ENCODE measurements at regions not wholly inside any gene's neighbourhood (a gene's known extent, or its start where the extent isn't known, plus 50 kb on each side); places are given as distances from the start of the nearest gene placed in this dataset.

DNA sequence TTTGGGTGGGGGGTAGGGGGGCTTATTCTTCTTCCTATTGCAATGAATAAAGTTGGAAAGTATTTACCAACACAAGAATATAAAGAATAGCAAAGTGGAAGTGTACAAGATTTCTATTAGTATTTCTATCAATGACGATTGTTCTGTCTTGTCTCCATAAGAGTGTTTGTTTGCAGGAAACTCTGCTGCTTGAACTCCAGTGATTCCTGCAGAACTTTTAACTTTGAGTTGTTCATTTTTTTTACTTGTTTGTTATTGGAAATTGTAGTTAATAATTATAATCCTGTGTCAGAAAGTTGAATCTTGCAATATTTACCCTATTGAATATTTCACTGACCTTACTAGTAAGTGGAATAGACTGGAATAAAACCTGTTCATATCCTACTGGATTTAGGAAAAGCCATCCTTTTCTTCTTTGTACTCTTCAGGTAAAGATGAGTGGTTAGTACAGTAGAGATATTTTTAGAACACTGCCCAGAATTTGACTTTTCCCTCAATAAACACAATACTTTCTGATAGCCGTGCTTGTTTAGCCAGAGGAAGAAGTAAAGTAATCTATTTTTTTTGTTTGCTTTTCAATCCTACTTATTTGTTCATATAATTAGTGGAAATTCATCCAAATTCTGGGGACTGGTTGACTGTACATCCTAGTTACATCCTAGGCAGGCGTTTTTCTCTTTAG lies 340.4 kb downstream of the TENT4A start:
- TF ChIP-seq EGR1 (IDR thresholded peaks at IDR 0.05) (no peak), TAF1 (IDR thresholded peaks at IDR 0.05; ENCODE audit: low read depth) (no peak), ZBTB7A (IDR thresholded peaks at IDR 0.05; ENCODE audit: low read depth) (no peak), NFIC (IDR thresholded peaks at IDR 0.05) (no peak), FOXM1 (IDR thresholded peaks at IDR 0.05; ENCODE audit: borderline replicate concordance, low read depth) (no peak), EP300 (IDR thresholded peaks at IDR 0.05; ENCODE audit: borderline replicate concordance) (no peak), TEAD4 (IDR thresholded peaks at IDR 0.05) (no peak), CREB1 (IDR thresholded peaks at IDR 0.05; ENCODE audit: low read depth) (no peak), YY1 (IDR thresholded peaks at IDR 0.05; ENCODE audit: low read depth) (no peak), CEBPB (IDR thresholded peaks at IDR 0.05) (no peak), TCF12 (IDR thresholded peaks at IDR 0.05; ENCODE audit: low read depth) (no peak), RAD21 (IDR thresholded peaks at IDR 0.05; ENCODE audit: low read depth) (no peak)
- TF ChIP-seq, protein P1, sequence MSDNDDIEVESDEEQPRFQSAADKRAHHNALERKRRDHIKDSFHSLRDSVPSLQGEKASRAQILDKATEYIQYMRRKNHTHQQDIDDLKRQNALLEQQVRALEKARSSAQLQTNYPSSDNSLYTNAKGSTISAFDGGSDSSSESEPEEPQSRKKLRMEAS (IDR thresholded peaks at IDR 0.05): no peak
- TF ChIP-seq, protein P2, sequence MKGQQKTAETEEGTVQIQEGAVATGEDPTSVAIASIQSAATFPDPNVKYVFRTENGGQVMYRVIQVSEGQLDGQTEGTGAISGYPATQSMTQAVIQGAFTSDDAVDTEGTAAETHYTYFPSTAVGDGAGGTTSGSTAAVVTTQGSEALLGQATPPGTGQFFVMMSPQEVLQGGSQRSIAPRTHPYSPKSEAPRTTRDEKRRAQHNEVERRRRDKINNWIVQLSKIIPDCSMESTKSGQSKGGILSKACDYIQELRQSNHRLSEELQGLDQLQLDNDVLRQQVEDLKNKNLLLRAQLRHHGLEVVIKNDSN (IDR thresholded peaks at IDR 0.05): no peak
- TF ChIP-seq, protein P3, sequence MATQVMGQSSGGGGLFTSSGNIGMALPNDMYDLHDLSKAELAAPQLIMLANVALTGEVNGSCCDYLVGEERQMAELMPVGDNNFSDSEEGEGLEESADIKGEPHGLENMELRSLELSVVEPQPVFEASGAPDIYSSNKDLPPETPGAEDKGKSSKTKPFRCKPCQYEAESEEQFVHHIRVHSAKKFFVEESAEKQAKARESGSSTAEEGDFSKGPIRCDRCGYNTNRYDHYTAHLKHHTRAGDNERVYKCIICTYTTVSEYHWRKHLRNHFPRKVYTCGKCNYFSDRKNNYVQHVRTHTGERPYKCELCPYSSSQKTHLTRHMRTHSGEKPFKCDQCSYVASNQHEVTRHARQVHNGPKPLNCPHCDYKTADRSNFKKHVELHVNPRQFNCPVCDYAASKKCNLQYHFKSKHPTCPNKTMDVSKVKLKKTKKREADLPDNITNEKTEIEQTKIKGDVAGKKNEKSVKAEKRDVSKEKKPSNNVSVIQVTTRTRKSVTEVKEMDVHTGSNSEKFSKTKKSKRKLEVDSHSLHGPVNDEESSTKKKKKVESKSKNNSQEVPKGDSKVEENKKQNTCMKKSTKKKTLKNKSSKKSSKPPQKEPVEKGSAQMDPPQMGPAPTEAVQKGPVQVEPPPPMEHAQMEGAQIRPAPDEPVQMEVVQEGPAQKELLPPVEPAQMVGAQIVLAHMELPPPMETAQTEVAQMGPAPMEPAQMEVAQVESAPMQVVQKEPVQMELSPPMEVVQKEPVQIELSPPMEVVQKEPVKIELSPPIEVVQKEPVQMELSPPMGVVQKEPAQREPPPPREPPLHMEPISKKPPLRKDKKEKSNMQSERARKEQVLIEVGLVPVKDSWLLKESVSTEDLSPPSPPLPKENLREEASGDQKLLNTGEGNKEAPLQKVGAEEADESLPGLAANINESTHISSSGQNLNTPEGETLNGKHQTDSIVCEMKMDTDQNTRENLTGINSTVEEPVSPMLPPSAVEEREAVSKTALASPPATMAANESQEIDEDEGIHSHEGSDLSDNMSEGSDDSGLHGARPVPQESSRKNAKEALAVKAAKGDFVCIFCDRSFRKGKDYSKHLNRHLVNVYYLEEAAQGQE (IDR thresholded peaks at IDR 0.05; ENCODE audit: low read depth): no peak

DNA sequence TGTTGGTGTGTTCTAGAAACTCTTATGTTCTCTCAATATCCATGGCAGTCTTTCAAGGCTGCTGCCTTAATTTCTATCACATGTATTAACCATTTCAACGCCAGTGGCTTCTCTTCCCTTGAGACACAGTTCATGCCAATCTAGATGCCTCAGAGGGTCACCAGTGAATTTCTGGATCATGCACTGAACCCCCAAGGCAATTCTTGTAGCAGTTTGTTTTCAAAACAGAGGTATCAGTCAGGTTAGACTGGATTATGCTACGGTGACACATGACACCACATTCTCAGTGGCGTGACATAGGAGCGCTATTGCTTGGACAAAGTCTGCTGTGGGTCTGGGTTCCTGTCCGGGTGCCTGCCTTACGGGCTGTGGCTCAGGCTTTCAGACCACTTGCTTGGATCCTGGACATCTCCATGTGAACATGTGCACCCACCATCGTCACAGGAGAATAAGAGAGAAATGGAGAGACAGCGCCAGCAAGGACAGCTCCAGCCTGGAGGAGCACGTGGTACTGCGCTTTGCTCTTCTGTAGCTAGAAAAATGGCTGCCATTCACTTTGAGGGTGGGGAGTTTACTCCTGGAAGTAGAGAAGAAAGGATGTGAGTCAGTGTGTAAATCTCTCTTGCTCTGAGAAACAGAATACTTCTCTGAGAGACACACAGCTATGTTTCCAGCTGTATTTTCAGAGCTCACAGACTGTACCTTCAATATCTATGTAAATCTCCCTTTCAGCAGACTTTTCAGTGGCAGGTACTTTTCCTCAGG lies 329.3 kb upstream of the ADCY2 start:
- TF ChIP-seq EP300 (IDR thresholded peaks at IDR 0.05; ENCODE audit: borderline replicate concordance): no peak
- TF ChIP-seq CREB1 (IDR thresholded peaks at IDR 0.05; ENCODE audit: low read depth): no peak
- TF ChIP-seq ZBTB7A (IDR thresholded peaks at IDR 0.05; ENCODE audit: low read depth): no peak

DNA sequence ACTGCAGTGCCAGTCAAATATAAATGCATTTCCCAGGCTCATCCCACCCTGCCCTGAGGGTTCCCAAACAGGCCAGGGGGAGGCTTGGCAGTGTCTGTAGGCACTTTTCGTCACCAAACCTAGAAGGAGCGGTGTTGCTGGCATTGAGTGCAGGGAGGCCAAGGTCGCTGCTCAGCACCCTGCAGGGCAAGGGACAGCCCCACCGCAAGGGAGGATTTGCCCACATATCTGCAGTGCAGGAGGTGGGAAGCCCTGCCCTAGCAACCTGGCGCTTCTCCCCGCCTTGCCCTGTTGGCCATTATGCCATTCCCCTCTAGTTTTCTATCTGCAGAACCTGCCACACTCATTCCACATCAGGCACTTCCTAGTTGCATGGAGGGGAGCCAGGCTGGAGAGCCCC lies 327.8 kb upstream of the ADCY2 start:
- TF ChIP-seq ZBTB7A (IDR thresholded peaks at IDR 0.05; ENCODE audit: low read depth) (no peak), EP300 (IDR thresholded peaks at IDR 0.05; ENCODE audit: borderline replicate concordance) (no peak), NFIC (IDR thresholded peaks at IDR 0.05) (no peak)
- TF ChIP-seq, protein P1 (IDR thresholded peaks at IDR 0.05): no peak
- TF ChIP-seq, protein P2 (IDR thresholded peaks at IDR 0.05): no peak

DNA sequence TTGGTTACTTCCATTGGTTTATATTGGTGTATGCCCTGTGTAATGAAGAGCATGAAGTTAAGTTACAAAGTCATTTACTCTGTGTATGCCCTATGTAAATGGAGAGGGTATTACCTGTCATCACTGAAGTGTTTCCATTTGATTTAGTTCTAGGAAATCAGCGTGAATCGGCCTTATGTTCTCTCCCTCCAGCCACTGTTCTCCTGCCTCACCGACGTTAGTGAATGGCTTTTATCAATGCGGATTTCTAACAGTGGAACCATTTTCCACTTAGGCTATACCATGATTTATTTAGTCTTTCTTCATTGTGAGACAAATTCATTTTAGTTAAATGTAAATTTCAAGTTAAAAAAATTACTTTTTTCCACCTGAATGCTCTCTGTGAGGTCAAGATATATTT lies 327.0 kb upstream of the ADCY2 start:
- TF ChIP-seq CEBPB (IDR thresholded peaks at IDR 0.05): no peak
- TF ChIP-seq, protein P1 (IDR thresholded peaks at IDR 0.05): no peak
- TF ChIP-seq, protein P2 (IDR thresholded peaks at IDR 0.05): no peak
- no peak for TF ChIP-seq RAD21 (IDR thresholded peaks at IDR 0.05; ENCODE audit: low read depth)
- TF ChIP-seq TEAD4 (IDR thresholded peaks at IDR 0.05): no peak
- TF ChIP-seq, protein P3 (IDR thresholded peaks at IDR 0.05; ENCODE audit: low read depth): no peak
- no peak for TF ChIP-seq EGR1 (IDR thresholded peaks at IDR 0.05)
- TF ChIP-seq CREB1 (IDR thresholded peaks at IDR 0.05; ENCODE audit: low read depth): no peak
- TF ChIP-seq NFIC (IDR thresholded peaks at IDR 0.05): no peak
- TF ChIP-seq TCF12 (IDR thresholded peaks at IDR 0.05; ENCODE audit: low read depth): no peak
- TF ChIP-seq YY1 (IDR thresholded peaks at IDR 0.05; ENCODE audit: low read depth): no peak
- TF ChIP-seq EP300 (IDR thresholded peaks at IDR 0.05; ENCODE audit: borderline replicate concordance): no peak

DNA sequence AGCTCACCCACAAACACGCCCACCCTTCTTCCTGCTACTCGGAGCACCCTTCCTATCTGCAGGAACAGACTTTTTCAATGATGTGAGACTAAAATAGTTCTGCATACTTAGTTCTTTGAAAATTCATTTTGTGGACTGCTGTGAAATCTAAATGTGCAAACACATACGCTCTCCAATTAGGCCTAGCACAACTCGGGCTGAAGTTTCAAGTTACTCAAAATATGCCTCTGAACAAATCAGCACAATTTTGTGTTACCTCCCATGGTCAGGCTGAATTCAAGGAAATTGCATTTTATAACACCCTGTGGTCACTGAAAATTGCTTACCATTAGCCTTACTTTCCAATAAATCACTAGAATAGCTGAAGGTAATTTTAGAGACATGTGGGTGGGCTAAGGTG lies 323.8 kb upstream of the ADCY2 start:
- TF ChIP-seq TAF1 (IDR thresholded peaks at IDR 0.05; ENCODE audit: low read depth) (no peak), TEAD4 (IDR thresholded peaks at IDR 0.05) (no peak), RAD21 (IDR thresholded peaks at IDR 0.05; ENCODE audit: low read depth) (no peak), EGR1 (IDR thresholded peaks at IDR 0.05) (no peak), EP300 (IDR thresholded peaks at IDR 0.05; ENCODE audit: borderline replicate concordance) (no peak), NFIC (IDR thresholded peaks at IDR 0.05) (no peak), ZBTB7A (IDR thresholded peaks at IDR 0.05; ENCODE audit: low read depth) (no peak), YY1 (IDR thresholded peaks at IDR 0.05; ENCODE audit: low read depth) (no peak), FOXM1 (IDR thresholded peaks at IDR 0.05; ENCODE audit: borderline replicate concordance, low read depth) (no peak), CEBPB (IDR thresholded peaks at IDR 0.05) (no peak), CREB1 (IDR thresholded peaks at IDR 0.05; ENCODE audit: low read depth) (no peak), TCF12 (IDR thresholded peaks at IDR 0.05; ENCODE audit: low read depth) (no peak)
- TF ChIP-seq, protein P1 (IDR thresholded peaks at IDR 0.05): no peak
- TF ChIP-seq, protein P2 (IDR thresholded peaks at IDR 0.05): no peak
- TF ChIP-seq, protein P3 (IDR thresholded peaks at IDR 0.05; ENCODE audit: low read depth): no peak

Measured in Ishikawa (cell line).